Tibial nerve (tissue), 4 donors: ENCODE measurements at regions not wholly inside any gene's neighbourhood (a gene's known extent, or its start where the extent isn't known, plus 50 kb on each side); places are given as distances from the start of the nearest gene placed in this dataset.

Experiments
- DNase-seq, 2 donors: peaks; one replicate each; pipeline ENCODE4 v3.0.0-alpha.2; 2019; ENCODE audit warnings: low spot score in 2 of 2
- H3K27ac ChIP-seq, 4 donors: fragments of 200-600 bp; sonication (generic) in 3 of 4; one replicate each; pipeline ENCODE4 v1.5.1; 2017 to 2019; ENCODE audit warnings: mild to moderate bottlenecking in 1 of 4
- H3K27me3 ChIP-seq, 2 donors: fragments of 200-600 bp; sonication (generic) in 1 of 2; one replicate each; pipeline versions ENCODE4 v1.5.1 to v1.6.0; 2017 to 2019
- H3K36me3 ChIP-seq, 3 donors: fragments of 200-600 bp; sonication (generic); one replicate each; pipeline ENCODE4 v1.5.1; 2018 to 2019
- H3K4me1 ChIP-seq, 4 donors: fragments of 200-600 bp; sonication (generic) in 3 of 4; one replicate each; pipeline ENCODE4 v1.5.1; 2017 to 2019
- H3K4me3 ChIP-seq, 4 donors: fragments of 200-600 bp; sonication (generic) in 3 of 4; one replicate each; pipeline ENCODE4 v1.5.1; 2017 to 2019; ENCODE audit warnings: mild to moderate bottlenecking in 1 of 4, moderate library complexity in 1 of 4
- H3K9me3 ChIP-seq, 4 donors: fragments of 200-600 bp; sonication (generic) in 3 of 4; one replicate each; pipeline ENCODE4 v1.5.1; 2017 to 2019
- EP300 ChIP-seq, 2 donors: sonication (generic); formaldehyde crosslinking; IDR thresholded peaks; one replicate each; pipeline ENCODE4 v1.6.1; 2017; ENCODE audit warnings: antibody characterized with exemption in 2 of 2, mild to moderate bottlenecking in 1 of 2
- POLR2A ChIP-seq, 2 donors: fragments of 450-650 bp; IDR thresholded peaks; one replicate each; pipeline ENCODE4 v1.6.1; 2017; ENCODE audit warnings: antibody characterized with exemption in 2 of 2, mild to moderate bottlenecking in 2 of 2, moderate library complexity in 2 of 2
- whole genome bisulfite sequencing, 2 donors: methylation state at CpG; one replicate each; pipeline ENCODE4 v1.1.5; 2018; 5-methylcytosine and 5-hydroxymethylcytosine counted together
- TF ChIP-seq, protein P1 (sequence below), 5 experiments: fragments of 200-600 bp in 3 of 5; fragments of 450-650 bp in 2 of 5; sonication (generic) in 3 of 5; IDR thresholded peaks; one replicate each; pipeline ENCODE4 v1.5.1; 2016 to 2019; ENCODE audit warnings: antibody characterized with exemption in 5 of 5, mild to moderate bottlenecking in 3 of 5, moderate library complexity in 2 of 5

- H3K9me3 ChIP-seq = no peaks in the 10 kb centered on the region
- no peak for TF ChIP-seq POLR2A (IDR thresholded peaks at IDR 0.05)
- no peaks in the 10 kb centered on the region for H3K36me3 ChIP-seq
- H3K27ac ChIP-seq = no peak overlapping the region
- no peak overlapping the region for H3K4me3 ChIP-seq
- H3K27me3 ChIP-seq = no peaks in the 10 kb centered on the region
- WGBS, 2 donors = 79 to 84% methylated on average over 4 of the region's 4 CpGs
- H3K4me1 ChIP-seq = no peaks in the 10 kb centered on the region
- no peak for DNase-seq
These were observed 51.0 kb upstream of the PRB2 start for GRCh38 chr12:11446372-11446771.

DNA sequence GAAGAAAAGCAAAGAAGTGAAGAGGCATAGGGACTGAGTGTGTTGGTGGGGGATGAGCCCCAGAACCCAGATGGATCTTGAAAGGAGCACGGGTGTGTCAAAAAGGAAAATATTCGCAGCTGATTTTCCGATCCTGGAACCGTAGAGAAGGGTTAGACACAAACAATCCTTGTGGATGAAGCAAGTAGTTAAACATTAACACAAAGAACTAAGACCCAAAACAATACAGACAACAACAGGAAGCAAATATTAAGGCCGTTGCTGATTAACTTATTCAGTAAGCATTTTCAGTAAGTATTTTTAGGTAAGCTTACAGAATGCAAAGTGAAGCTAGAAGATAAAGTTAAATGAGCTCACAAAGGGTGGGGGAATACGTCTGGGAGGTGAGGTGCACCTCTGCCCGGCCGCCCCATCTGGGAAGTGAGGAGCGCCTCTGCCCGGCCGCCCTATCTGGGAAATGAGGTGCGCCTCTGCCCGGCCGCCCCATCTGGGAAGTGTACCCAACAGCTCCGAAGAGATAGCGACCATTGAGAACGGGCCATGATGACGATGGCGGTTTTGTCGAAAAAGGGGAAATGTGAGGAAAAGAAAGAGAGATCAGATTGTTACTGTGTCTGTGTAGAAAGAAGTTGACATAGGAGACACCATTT lies 62.8 kb upstream of the PRB2 start:
- Histone ChIP-seq H3K27ac (no peak overlapping the region), H3K4me1 (no peaks in the 10 kb centered on the region), H3K27me3 (no peaks in the 10 kb centered on the region), H3K9me3 (no peaks in the 10 kb centered on the region), H3K36me3 (no peaks in the 10 kb centered on the region), H3K4me3 (no peak overlapping the region)
- DNase-seq = no peak
- TF ChIP-seq POLR2A (IDR thresholded peaks at IDR 0.05) = no peak
- TF ChIP-seq, protein P1, sequence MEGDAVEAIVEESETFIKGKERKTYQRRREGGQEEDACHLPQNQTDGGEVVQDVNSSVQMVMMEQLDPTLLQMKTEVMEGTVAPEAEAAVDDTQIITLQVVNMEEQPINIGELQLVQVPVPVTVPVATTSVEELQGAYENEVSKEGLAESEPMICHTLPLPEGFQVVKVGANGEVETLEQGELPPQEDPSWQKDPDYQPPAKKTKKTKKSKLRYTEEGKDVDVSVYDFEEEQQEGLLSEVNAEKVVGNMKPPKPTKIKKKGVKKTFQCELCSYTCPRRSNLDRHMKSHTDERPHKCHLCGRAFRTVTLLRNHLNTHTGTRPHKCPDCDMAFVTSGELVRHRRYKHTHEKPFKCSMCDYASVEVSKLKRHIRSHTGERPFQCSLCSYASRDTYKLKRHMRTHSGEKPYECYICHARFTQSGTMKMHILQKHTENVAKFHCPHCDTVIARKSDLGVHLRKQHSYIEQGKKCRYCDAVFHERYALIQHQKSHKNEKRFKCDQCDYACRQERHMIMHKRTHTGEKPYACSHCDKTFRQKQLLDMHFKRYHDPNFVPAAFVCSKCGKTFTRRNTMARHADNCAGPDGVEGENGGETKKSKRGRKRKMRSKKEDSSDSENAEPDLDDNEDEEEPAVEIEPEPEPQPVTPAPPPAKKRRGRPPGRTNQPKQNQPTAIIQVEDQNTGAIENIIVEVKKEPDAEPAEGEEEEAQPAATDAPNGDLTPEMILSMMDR (IDR thresholded peaks at IDR 0.05) = no peak
- TF ChIP-seq EP300 (IDR thresholded peaks at IDR 0.05) = no peak
- WGBS, 2 donors = 69 to 88% methylated on average over 15 to 20 of the region's 20 CpGs

- DNase-seq = no peak
- Histone ChIP-seq H3K4me3 (no peak overlapping the region), H3K27ac (no peak overlapping the region), H3K27me3 (no peaks in the 10 kb centered on the region), H3K4me1 (no peaks in the 10 kb centered on the region), H3K36me3 (no peaks in the 10 kb centered on the region), H3K9me3 (no peaks in the 10 kb centered on the region)
- TF ChIP-seq EP300 (IDR thresholded peaks at IDR 0.05) = no peak
- TF ChIP-seq, protein P1 (IDR thresholded peaks at IDR 0.05) = no peak
- TF ChIP-seq POLR2A (IDR thresholded peaks at IDR 0.05) = no peak
- WGBS, 2 donors = 73% methylated on average over 1 of the region's 1 CpG
These were observed 65.1 kb upstream of the PRB2 start for GRCh38 chr12:11460343-11461023.

DNA sequence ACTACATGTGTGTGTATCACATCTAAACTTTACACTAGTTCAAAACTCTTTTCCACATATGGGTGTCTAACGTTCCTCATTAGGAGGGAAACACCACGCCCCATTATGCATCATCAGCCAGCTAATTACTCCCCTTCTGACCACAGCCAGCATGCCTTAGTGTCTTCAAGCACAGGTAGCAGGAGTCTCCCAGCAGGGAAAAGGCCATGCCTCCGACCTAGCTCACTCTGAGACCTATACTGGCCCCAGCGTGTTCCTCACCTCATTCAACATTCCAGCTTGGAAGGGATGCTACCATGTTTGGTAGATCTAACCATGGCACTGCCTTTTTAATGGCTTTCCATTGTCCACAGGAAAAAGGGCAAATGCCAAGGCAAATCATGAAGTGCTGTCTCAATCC lies 66.1 kb upstream of the PRB2 start:
- TF ChIP-seq POLR2A (IDR thresholded peaks at IDR 0.05) = no peak
- no peak for TF ChIP-seq EP300 (IDR thresholded peaks at IDR 0.05)
- TF ChIP-seq, protein P1 (IDR thresholded peaks at IDR 0.05) = no peak
- Histone ChIP-seq H3K27ac (no peak overlapping the region), H3K36me3 (no peaks in the 10 kb centered on the region), H3K27me3 (no peaks in the 10 kb centered on the region), H3K9me3 (no peaks in the 10 kb centered on the region), H3K4me1 (no peaks in the 10 kb centered on the region), H3K4me3 (no peak overlapping the region)
- no peak for DNase-seq
- WGBS, 2 donors = 53 to 76% methylated on average over 4 of the region's 4 CpGs

DNA sequence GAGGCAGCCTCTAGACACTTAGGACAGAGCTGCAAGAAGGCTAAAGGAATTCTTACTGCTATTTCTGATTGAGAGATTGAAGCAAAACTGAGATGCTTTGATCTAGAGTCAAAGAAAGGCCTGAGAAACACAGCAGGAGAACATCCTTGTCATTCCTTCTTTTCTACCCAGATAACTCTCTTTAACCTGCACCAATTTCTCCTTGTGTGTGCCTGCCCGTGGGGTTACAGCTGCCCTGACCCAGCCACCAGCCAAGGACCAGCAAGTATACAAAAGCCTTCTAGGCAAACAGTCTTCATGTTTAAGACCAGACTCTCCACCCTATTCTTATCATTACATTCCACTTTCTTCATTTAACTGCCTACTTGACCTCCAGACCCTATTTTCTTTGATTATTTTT lies 81.7 kb upstream of the PRB2 start:
- H3K27me3 ChIP-seq = no peaks in the 10 kb centered on the region
- no peaks in the 10 kb centered on the region for H3K36me3 ChIP-seq
- WGBS, 2 donors = 20 to 40% methylated on average over 1 of the region's 1 CpG
- peaks cover 0 to 4% (median 0%) of the 10 kb centered on the region in 4 donors for H3K9me3 ChIP-seq
- no peak for TF ChIP-seq POLR2A (IDR thresholded peaks at IDR 0.05)
- TF ChIP-seq, protein P1 (IDR thresholded peaks at IDR 0.05) = no peak
- no peak for TF ChIP-seq EP300 (IDR thresholded peaks at IDR 0.05)
- H3K4me1 ChIP-seq = no peaks in the 10 kb centered on the region
- no peak for DNase-seq
- H3K27ac ChIP-seq = no peak overlapping the region
- no peak overlapping the region for H3K4me3 ChIP-seq
